ENCODE measurements at regions not wholly inside any gene's neighbourhood (a gene's known extent, or its start where the extent isn't known, plus 50 kb on each side); places are given as distances from the start of the nearest gene placed in this dataset.

- TF ChIP-seq CTCF (IDR thresholded peaks at IDR 0.05) (no peak), POLR2A (IDR thresholded peaks at IDR 0.05) (no peak)
Measured at GRCh38 chr9:78399153-78399552, 102.2 kb downstream of the PSAT1 start.
